Epithelial cell of proximal tubule (primary cell): ENCODE measurements at regions not wholly inside any gene's neighbourhood (a gene's known extent, or its start where the extent isn't known, plus 50 kb on each side); places are given as distances from the start of the nearest gene placed in this dataset.
"Not testable (repeated sequence)": the region's sequence is repeated elsewhere in the genome, so short reads cannot be mapped to it uniquely, and the experiment has no call there.

Source experiments
- DNase-seq: peaks from one replicate; pipeline ENCODE4 v3.0.0-alpha.2; 2011; ENCODE audit warnings: low read depth
- H3K4me3 ChIP-seq: 2 replicates; pipeline ENCODE4 v1.5.1; 2011; ENCODE audit warnings: low read depth, mild to moderate bottlenecking, low read length
- CTCF ChIP-seq: conservative IDR thresholded peaks from 2 replicates; pipeline ENCODE4 v1.5.1; 2012; ENCODE audit warnings: low read depth, mild to moderate bottlenecking, low read length

GRCh38 chr21:35812679-35813078 is 247.6 kb downstream of the SETD4 start:
- no peak for DNase-seq
- no peak for TF ChIP-seq CTCF
- no peak overlapping the region for H3K4me3 ChIP-seq

GRCh38 chr21:35811191-35811806 is 249.0 kb downstream of the SETD4 start:
- no peak for TF ChIP-seq CTCF
- no peak overlapping the region for H3K4me3 ChIP-seq
- no peak for DNase-seq

GRCh38 chr21:35810431-35810970 is 249.8 kb downstream of the SETD4 start:
- no peak for DNase-seq
- TF ChIP-seq CTCF = no peak
- no peak overlapping the region for H3K4me3 ChIP-seq

- no peak for TF ChIP-seq CTCF
- DNase-seq = no peak
- H3K4me3 ChIP-seq = no peak overlapping the region
These were observed 258.9 kb downstream of the SETD4 start for GRCh38 chr21:35801391-35801790.

GRCh38 chr21:35800796-35801385 is 259.4 kb downstream of the SETD4 start:
- DNase-seq, H3K4me3 ChIP-seq: not testable (repeated sequence)

GRCh38 chr21:35796844-35797243 is 263.5 kb downstream of the SETD4 start:
- TF ChIP-seq CTCF = no peak
- no peak overlapping the region for H3K4me3 ChIP-seq
- no peak for DNase-seq

- not testable (repeated sequence) for DNase-seq, H3K4me3 ChIP-seq
These were observed 265.8 kb downstream of the SETD4 start for GRCh38 chr21:35794527-35794926.
